ENCODE measurements at regions not wholly inside any gene's neighbourhood (a gene's known extent, or its start where the extent isn't known, plus 50 kb on each side); places are given as distances from the start of the nearest gene placed in this dataset.
A peak's percentile ranks its signal among the peaks of the same experiment; 100 is the strongest.

DNA sequence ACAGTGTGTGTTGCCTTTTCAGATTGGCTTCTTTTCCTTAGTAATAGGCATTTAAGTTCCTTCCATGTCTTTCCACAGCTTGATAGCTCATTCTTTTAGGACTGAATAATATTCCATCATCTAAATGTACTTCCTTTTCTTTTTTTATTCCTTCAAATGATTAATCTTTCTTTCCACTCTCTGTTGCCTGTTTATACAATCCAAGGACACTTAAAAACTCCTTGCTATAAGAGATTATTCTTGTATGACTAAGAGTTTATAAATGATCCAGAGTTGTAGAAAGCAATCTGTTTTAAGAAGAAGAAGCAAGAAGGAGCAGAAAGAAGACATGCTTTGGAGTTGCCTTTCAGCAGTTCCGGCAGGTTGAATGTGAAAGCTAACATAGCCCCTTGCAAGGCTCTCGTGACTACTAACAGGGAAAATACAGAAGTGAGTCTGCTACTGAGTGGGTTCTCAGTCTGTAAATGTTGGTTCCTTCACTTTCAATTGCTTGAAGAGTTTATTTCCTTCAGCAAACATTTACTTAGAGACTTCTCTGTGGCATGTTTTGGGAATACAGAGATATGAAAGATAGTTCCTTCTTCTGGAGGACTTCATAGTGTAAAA, 123.0 kb downstream of the PMAIP1 start:
- ATAC-seq (ENCODE audit: insufficient read depth, low read depth) (no peak), DNase-seq (no peak)
- no peak overlapping the region for H3K27ac ChIP-seq (ENCODE audit: low read length)
- no peaks in the 10 kb centered on the region for H3K36me3 ChIP-seq (ENCODE audit: insufficient read depth, low read length)
- no peaks in the 10 kb centered on the region for H3K79me2 ChIP-seq (ENCODE audit: insufficient read depth, low read length)
- H3K27me3 ChIP-seq (ENCODE audit: insufficient read depth, low read length, poor library complexity), result no peaks in the 10 kb centered on the region
- H4K20me1 ChIP-seq (ENCODE audit: insufficient read depth, low read length), result no peaks in the 10 kb centered on the region
- no peak overlapping the region for H2AFZ ChIP-seq (ENCODE audit: low read depth, low read length)
- H3K9ac ChIP-seq (ENCODE audit: low read depth, low read length), result no peak overlapping the region
- TF ChIP-seq, protein P1, sequence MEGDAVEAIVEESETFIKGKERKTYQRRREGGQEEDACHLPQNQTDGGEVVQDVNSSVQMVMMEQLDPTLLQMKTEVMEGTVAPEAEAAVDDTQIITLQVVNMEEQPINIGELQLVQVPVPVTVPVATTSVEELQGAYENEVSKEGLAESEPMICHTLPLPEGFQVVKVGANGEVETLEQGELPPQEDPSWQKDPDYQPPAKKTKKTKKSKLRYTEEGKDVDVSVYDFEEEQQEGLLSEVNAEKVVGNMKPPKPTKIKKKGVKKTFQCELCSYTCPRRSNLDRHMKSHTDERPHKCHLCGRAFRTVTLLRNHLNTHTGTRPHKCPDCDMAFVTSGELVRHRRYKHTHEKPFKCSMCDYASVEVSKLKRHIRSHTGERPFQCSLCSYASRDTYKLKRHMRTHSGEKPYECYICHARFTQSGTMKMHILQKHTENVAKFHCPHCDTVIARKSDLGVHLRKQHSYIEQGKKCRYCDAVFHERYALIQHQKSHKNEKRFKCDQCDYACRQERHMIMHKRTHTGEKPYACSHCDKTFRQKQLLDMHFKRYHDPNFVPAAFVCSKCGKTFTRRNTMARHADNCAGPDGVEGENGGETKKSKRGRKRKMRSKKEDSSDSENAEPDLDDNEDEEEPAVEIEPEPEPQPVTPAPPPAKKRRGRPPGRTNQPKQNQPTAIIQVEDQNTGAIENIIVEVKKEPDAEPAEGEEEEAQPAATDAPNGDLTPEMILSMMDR (IDR thresholded peaks at IDR 0.05; ENCODE audit: borderline replicate concordance, extremely low read depth, low read length, poor library complexity, severe bottlenecking), result no peak
- TF ChIP-seq EZH2 (IDR thresholded peaks at IDR 0.05; ENCODE audit: borderline replicate concordance, low read depth, low read length, severe bottlenecking), result no peak
- no peaks in the 10 kb centered on the region for H3K9me3 ChIP-seq (ENCODE audit: insufficient read depth, low read length, severe bottlenecking)
- no peak overlapping the region for H3K4me3 ChIP-seq (ENCODE audit: low read depth in 1 of 2, low read length in 2 of 2)
- H3K4me2 ChIP-seq (ENCODE audit: insufficient read depth, low read length), result no peak overlapping the region
- peaks cover 14% of the 10 kb centered on the region for H3K4me1 ChIP-seq (ENCODE audit: insufficient read depth, low read length)

- no peaks in the 10 kb centered on the region for H3K79me2 ChIP-seq (ENCODE audit: insufficient read depth, low read length)
- TF ChIP-seq, protein P1 (IDR thresholded peaks at IDR 0.05; ENCODE audit: borderline replicate concordance, extremely low read depth, low read length, poor library complexity, severe bottlenecking), result no peak
- no peak for TF ChIP-seq EZH2 (IDR thresholded peaks at IDR 0.05; ENCODE audit: borderline replicate concordance, low read depth, low read length, severe bottlenecking)
- no peak overlapping the region for H3K9ac ChIP-seq (ENCODE audit: low read depth, low read length)
- H3K4me3 ChIP-seq (ENCODE audit: low read depth in 1 of 2, low read length in 2 of 2), result no peak overlapping the region
- peak; percentile 73; the same call in 2 of the 3 replicates for ATAC-seq (ENCODE audit: insufficient read depth, low read depth)
- H3K27ac ChIP-seq (ENCODE audit: low read length), result no peak overlapping the region
- H2AFZ ChIP-seq (ENCODE audit: low read depth, low read length), result no peak overlapping the region
- H3K27me3 ChIP-seq (ENCODE audit: insufficient read depth, low read length, poor library complexity), result no peaks in the 10 kb centered on the region
- peaks cover 14% of the 10 kb centered on the region for H3K4me1 ChIP-seq (ENCODE audit: insufficient read depth, low read length)
- H3K4me2 ChIP-seq (ENCODE audit: insufficient read depth, low read length), result no peak overlapping the region
- no peak for DNase-seq
- H3K36me3 ChIP-seq (ENCODE audit: insufficient read depth, low read length), result no peaks in the 10 kb centered on the region
- H3K9me3 ChIP-seq (ENCODE audit: insufficient read depth, low read length, severe bottlenecking), result no peaks in the 10 kb centered on the region
- H4K20me1 ChIP-seq (ENCODE audit: insufficient read depth, low read length), result no peaks in the 10 kb centered on the region
These were observed 121.8 kb downstream of the PMAIP1 start for GRCh38 chr18:60021556-60021955.

- no peaks in the 10 kb centered on the region for H3K79me2 ChIP-seq (ENCODE audit: insufficient read depth, low read length)
- H3K4me2 ChIP-seq (ENCODE audit: insufficient read depth, low read length), result no peak overlapping the region
- no peaks in the 10 kb centered on the region for H3K9me3 ChIP-seq (ENCODE audit: insufficient read depth, low read length, severe bottlenecking)
- H3K36me3 ChIP-seq (ENCODE audit: insufficient read depth, low read length), result no peaks in the 10 kb centered on the region
- H3K4me3 ChIP-seq (ENCODE audit: low read depth in 1 of 2, low read length in 2 of 2), result no peak overlapping the region
- no peak overlapping the region for H2AFZ ChIP-seq (ENCODE audit: low read depth, low read length)
- no peaks in the 10 kb centered on the region for H3K27me3 ChIP-seq (ENCODE audit: insufficient read depth, low read length, poor library complexity)
- no peak overlapping the region for H3K27ac ChIP-seq (ENCODE audit: low read length)
- no peak for DNase-seq
- no peak for ATAC-seq (ENCODE audit: insufficient read depth, low read depth)
- no peak overlapping the region for H3K9ac ChIP-seq (ENCODE audit: low read depth, low read length)
- peaks cover 14% of the 10 kb centered on the region for H3K4me1 ChIP-seq (ENCODE audit: insufficient read depth, low read length)
- TF ChIP-seq EZH2 (IDR thresholded peaks at IDR 0.05; ENCODE audit: borderline replicate concordance, low read depth, low read length, severe bottlenecking), result no peak
- TF ChIP-seq, protein P1 (IDR thresholded peaks at IDR 0.05; ENCODE audit: borderline replicate concordance, extremely low read depth, low read length, poor library complexity, severe bottlenecking), result no peak
- no peaks in the 10 kb centered on the region for H4K20me1 ChIP-seq (ENCODE audit: insufficient read depth, low read length)
These were observed 120.5 kb downstream of the PMAIP1 start for GRCh38 chr18:60020107-60020925.

Measured in DND-41 (cell line).